ENCODE measurements at regions not wholly inside any gene's neighbourhood (a gene's known extent, or its start where the extent isn't known, plus 50 kb on each side); places are given as distances from the start of the nearest gene placed in this dataset.
A peak's percentile ranks its signal among the peaks of the same experiment; 100 is the strongest.

GRCh38 chr2:18723219-18723618 lies 133.8 kb upstream of the NT5C1B start:
- no peak for DNase-seq (ENCODE audit: low read depth)

DNA sequence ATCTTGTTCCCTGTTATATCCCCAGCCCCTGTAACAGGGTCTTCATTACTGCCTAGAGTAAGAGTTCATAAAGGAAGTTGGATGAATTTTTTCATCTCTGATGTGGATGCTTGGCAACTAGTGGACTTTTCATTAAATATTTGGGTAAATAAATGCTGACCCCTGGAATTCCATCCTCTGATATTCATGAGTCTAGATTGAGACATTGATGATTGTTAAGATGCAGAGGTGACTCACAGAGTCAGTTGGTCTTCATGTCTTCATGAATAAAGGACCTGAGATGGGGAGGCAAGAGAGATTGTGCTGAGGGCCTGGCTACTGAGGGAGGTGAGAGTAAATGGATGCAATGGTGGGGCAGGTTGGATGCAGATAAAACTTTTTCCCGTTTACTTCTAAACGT lies 132.7 kb upstream of the NT5C1B start:
- DNase-seq (ENCODE audit: low read depth), result peak; percentile 56

- DNase-seq (ENCODE audit: low read depth), result peak; percentile 53
These were observed 131.9 kb upstream of the NT5C1B start for GRCh38 chr2:18721038-18721922.

GRCh38 chr2:18719978-18720775 lies 130.8 kb upstream of the NT5C1B start:
- peak; percentile 97 for DNase-seq (ENCODE audit: low read depth)

- DNase-seq (ENCODE audit: low read depth), result no peak
These were observed 118.9 kb upstream of the NT5C1B start for GRCh38 chr2:18708203-18708715.

GRCh38 chr2:18706001-18706400 lies 116.6 kb upstream of the NT5C1B start:
- DNase-seq (ENCODE audit: low read depth), result no peak

DNA sequence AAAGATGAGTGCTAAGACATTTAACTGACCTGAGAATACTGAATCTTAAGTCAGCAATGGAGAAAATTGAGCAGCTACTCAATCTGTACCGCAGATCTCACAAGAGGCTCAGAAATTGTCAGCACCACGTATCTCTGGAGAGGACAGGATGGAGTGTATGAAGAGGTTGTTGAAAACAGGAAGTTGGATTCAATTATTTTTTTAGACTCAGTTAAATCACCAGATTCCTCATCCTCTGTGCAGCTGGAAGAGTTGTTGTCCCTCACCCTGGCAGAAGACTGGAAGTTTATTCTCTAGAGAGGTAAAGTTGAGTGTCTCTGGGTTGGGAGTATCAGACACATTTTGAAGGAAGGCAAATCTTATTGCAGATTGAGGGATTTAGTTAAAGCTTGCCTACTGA lies 114.9 kb upstream of the NT5C1B start:
- peak; percentile 6 for DNase-seq (ENCODE audit: low read depth)

- no peak for DNase-seq (ENCODE audit: low read depth)
These were observed 114.2 kb upstream of the NT5C1B start for GRCh38 chr2:18703555-18703954.

DNA sequence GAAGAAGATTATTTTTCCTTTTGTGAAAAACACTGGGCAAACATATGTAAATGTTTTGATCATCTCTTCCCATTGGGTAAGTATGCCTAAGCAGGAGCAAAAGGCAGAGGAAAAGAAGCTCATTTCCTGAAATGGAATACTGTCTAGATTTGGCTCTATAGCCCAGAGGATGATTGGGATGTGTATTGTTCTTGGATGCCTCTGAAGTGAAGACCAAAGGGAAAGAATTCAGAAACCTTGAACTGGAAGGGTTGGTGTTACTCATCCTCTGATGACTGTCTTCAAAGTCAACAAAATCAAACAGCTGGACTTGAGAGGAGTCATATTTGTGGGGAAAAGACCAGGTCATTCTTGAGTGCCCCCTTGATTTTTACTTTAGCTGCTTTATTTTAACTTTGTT lies 112.6 kb upstream of the NT5C1B start:
- DNase-seq (ENCODE audit: low read depth), result peak; percentile 80

DNA sequence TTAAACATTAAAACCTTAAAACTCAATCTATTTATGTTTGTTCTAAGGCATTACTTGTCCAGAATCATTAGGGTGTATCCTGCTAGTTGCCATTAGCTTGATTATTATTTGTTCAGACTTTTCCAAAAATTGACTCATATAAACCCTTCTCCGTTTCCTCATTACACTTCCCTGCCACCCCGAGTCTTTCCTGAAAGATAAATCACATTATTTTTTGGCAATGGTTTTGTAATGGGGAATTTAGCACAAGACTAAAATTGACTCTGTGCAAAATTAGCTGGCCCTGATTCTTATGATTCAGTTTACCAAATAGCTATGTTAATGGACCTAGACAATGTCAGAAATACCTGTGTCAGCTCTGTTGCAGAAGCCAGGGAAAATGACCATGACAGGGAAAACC lies 112.2 kb upstream of the NT5C1B start:
- DNase-seq (ENCODE audit: low read depth), result peak; percentile 2

DNA sequence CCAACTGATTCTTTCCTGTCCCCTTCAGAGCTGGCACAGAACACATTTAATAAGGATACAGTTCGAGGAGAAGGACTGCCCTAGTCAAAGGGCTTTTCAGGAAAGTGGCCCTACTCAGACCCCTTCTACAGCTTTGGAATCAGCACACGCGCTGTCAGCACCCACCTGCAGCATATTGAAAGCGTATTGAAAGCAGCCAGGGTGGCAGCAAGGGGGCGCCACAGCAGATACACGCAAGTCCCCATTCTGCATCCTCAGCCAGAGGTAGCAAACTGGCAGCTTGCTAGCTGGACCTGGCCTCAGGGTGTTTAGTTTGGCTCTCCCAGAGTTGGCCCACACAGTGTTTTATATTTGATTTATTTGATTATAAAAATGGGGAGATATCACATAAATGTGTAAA lies 101.0 kb upstream of the NT5C1B start:
- DNase-seq (ENCODE audit: low read depth), result no peak

- DNase-seq (ENCODE audit: low read depth), result peak; percentile 78
These were observed 95.1 kb upstream of the NT5C1B start for GRCh38 chr2:18684206-18685038.

DNA sequence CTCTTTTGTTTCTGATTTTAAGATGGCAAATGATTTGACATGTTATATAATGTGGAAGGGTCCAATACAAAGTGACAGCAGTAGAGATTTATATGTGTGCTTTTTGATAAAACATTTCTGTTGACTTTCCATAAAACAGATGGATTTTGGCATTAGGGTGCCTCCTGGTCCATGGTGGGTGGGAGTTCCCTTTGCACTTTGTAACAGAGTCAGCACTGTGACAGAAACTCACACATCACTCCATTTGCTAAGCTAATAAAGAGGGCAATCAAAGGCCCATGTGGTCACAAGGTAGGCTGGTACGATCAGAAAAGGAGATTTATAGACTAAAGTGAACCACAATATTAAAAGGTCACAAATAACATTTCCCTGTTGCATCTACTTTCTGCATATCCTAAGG lies 93.3 kb upstream of the NT5C1B start:
- no peak for DNase-seq (ENCODE audit: low read depth)

- no peak for DNase-seq (ENCODE audit: low read depth)
These were observed 87.9 kb upstream of the NT5C1B start for GRCh38 chr2:18677280-18677679.

- no peak for DNase-seq (ENCODE audit: low read depth)
These were observed 84.9 kb upstream of the NT5C1B start for GRCh38 chr2:18674309-18674708.

DNA sequence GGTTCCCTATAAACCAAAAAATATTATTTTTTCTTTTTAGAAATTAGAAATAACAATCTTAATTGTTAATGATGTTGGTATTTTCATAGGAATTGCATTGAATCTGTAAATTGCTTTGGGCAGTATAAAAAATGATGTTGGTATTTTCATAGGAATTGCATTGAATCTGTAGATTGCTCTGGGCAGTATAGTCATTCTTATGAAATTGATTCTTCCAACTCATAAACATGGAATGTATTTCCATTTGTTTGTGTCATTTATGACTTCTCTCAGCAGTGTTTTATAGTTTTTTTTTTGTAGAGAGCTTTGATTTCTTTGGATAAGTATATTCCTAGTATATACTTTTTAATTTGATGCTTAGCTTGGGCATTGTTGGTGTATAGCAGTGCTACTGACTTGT lies 82.0 kb upstream of the NT5C1B start:
- peak; percentile 63 for DNase-seq (ENCODE audit: low read depth)

DNA sequence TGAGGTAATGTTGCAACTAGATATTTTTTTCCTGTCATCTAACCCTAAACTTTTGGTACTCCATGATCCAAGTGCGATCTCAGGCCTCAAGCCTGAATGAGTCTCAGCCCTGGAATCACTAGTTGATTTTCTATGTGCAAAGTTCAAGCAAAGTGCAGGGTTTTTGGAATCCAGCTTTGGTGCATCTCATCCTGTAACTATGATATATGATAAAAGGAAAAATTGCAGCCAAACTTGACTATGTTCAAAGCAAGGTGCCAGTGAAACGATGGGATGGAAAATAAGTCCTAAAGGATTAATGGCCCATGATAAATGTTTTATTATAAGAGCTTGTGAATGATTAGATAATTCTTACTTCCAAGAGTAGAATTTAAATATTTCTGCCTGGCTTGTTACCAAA lies 78.9 kb upstream of the NT5C1B start:
- DNase-seq (ENCODE audit: low read depth), result no peak

DNA sequence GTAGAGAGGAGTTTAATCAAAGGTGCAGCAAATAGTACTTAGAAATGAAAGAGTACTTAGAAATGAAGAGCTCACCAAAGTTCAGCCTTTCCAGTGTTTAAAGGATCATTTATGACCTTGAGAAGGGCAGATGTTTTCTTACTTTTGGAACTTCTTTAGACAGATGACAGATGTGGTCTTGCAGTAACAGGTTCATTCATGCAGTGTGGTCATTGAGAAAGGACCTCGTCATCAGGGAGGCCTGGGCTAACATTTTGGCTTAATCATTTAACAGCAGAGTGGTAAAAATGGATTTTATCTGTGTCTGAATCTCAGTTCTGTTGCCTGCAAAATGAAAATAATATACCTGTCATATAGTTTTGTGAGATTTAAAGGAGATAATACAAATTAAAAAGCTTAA lies 75.1 kb upstream of the NT5C1B start:
- no peak for DNase-seq (ENCODE audit: low read depth)

- no peak for DNase-seq (ENCODE audit: low read depth)
These were observed 74.5 kb upstream of the NT5C1B start for GRCh38 chr2:18663861-18664260.

GRCh38 chr2:18662689-18663088 lies 73.3 kb upstream of the NT5C1B start:
- peak; percentile 17 for DNase-seq (ENCODE audit: low read depth)

- no peak for DNase-seq (ENCODE audit: low read depth)
These were observed 70.5 kb upstream of the NT5C1B start for GRCh38 chr2:18659915-18660314.

DNA sequence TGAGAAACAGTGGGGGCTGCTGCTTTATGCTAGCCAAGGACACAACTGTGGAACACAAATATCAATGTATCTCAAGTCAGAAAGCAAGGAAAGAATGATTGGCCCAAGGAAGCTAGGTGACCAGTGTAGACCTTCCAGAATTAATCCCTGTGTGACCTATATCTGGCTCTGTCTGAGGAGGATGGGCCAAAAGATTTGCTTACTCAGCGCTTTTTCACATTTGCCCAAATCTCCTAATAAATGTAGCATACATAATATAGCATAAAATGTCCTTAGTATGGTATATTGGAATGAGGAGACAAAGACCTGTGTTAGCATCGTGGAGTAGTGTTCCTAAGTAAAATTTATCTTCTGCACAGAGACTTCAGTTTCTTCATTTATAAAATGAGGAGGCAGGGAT lies 66.7 kb upstream of the NT5C1B start:
- DNase-seq (ENCODE audit: low read depth), result no peak

Data from EH (cell line).